SK-N-MC (cell line): ENCODE measurements at regions not wholly inside any gene's neighbourhood (a gene's known extent, or its start where the extent isn't known, plus 50 kb on each side); places are given as distances from the start of the nearest gene placed in this dataset.

Source experiments
- EZH2 ChIP-seq: fragments of 200-600 bp; sonication (generic); IDR thresholded peaks from one replicate; pipeline ENCODE4 v1.6.1; 2017; ENCODE audit warnings: antibody characterized with exemption
- FOXP2 ChIP-seq: optimal IDR thresholded peaks from 2 replicates; pipeline ENCODE3; 2011; ENCODE audit warnings: mild to moderate bottlenecking, moderate library complexity; ENCODE audit not compliant: insufficient read depth; ENCODE audit errors: extremely low read length, control extremely low read depth
- POLR2AphosphoS5 ChIP-seq: IDR thresholded peaks from 2 replicates; pipeline ENCODE4 v1.6.1; 2012; ENCODE audit warnings: mild to moderate bottlenecking, low read depth, low read length, borderline replicate concordance

DNA sequence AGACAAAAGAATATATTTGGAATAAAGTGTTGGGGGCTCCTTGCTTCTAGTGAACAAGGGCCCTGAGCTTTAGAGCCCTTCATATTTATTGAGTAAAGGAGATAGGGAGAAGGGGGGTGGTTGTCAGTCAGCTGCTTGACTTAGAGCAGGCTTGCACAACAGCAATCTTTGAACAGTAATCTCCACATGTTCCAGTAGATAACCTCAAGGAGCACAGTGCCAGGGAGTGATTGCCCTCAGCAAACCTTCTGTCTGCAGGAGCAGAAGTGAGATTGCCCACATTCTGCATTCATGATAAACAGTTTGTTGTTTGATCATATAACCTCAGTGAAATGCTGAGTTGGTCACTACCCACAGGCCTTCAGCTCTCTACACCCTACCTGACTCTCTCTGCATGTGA, 205.8 kb upstream of the CXCL13 start:
- TF ChIP-seq POLR2AphosphoS5 = no peak
- no peak for TF ChIP-seq EZH2
- TF ChIP-seq FOXP2 = no peak
